CD14-positive monocyte (primary cell): ENCODE measurements at regions not wholly inside any gene's neighbourhood (a gene's known extent, or its start where the extent isn't known, plus 50 kb on each side); places are given as distances from the start of the nearest gene placed in this dataset.

Experiments
- DNase-seq, 3 donors: peaks; one replicate each; pipeline ENCODE4 v3.0.0-alpha.2; 2011 to 2022
- H2AFZ ChIP-seq: 2 replicates; pipeline ENCODE4 v1.6.0; 2012; ENCODE audit warnings: mild to moderate bottlenecking, low read depth, low read length, inconsistent platforms; ENCODE audit not compliant: insufficient read depth, poor library complexity, severe bottlenecking
- H3K27ac ChIP-seq, 2 donors: 1 replicate in 1 of 2; 2 replicates in 1 of 2; pipeline ENCODE4 v1.5.1; 2012 to 2013; ENCODE audit warnings: low read length in 2 of 2, control low read depth in 1 of 2, inconsistent platforms in 1 of 2, low read depth in 1 of 2, mild to moderate bottlenecking in 1 of 2
- H3K27me3 ChIP-seq, 2 donors: one replicate each; pipeline versions ENCODE4 v1.6.0 to v1.6.1; 2011 to 2013; ENCODE audit warnings: low read length in 2 of 2; ENCODE audit not compliant: control insufficient read depth in 2 of 2, insufficient read depth in 2 of 2
- H3K36me3 ChIP-seq, 2 donors: replicated peaks in 1 of 2; 1 replicate in 1 of 2; 2 replicates in 1 of 2; pipeline versions ENCODE4 v1.5.1 to v1.6.1; 2012 to 2013; ENCODE audit warnings: low read length in 2 of 2, control low read depth in 1 of 2, inconsistent platforms in 1 of 2, mild to moderate bottlenecking in 1 of 2; ENCODE audit not compliant: insufficient read depth in 2 of 2, control insufficient read depth in 1 of 2
- H3K4me1 ChIP-seq, 2 donors: 1 replicate in 1 of 2; 2 replicates in 1 of 2; pipeline versions ENCODE4 v1.5.1 to v1.6.1; 2012 to 2013; ENCODE audit warnings: low read length in 2 of 2, control low read depth in 1 of 2, inconsistent platforms in 1 of 2, mild to moderate bottlenecking in 1 of 2, moderate library complexity in 1 of 2; ENCODE audit not compliant: insufficient read depth in 2 of 2, control insufficient read depth in 1 of 2
- H3K4me2 ChIP-seq: replicated peaks from 2 replicates; pipeline ENCODE3; 2012; ENCODE audit warnings: low read length, moderate library complexity, mild to moderate bottlenecking; ENCODE audit not compliant: poor library complexity, severe bottlenecking; ENCODE audit errors: extremely low read depth
- H3K4me3 ChIP-seq, 3 experiments: fragments of 200-600 bp in 1 of 3; sonication (generic) in 1 of 3; replicated peaks in 1 of 3; 1 replicate in 2 of 3; 2 replicates in 1 of 3; pipeline ENCODE4 v1.5.1; 2011 to 2013; ENCODE audit warnings: low read length in 3 of 3, mild to moderate bottlenecking in 3 of 3, control low read depth in 2 of 3, low read depth in 2 of 3, inconsistent platforms in 1 of 3, moderate library complexity in 1 of 3
- H3K79me2 ChIP-seq: 2 replicates; pipeline ENCODE4 v1.6.0; 2012; ENCODE audit warnings: mild to moderate bottlenecking, control low read depth, inconsistent platforms, low read length, moderate library complexity; ENCODE audit not compliant: insufficient read depth
- H3K9ac ChIP-seq: 2 replicates; pipeline ENCODE4 v1.6.0; 2017; ENCODE audit warnings: low read length, mild to moderate bottlenecking; ENCODE audit not compliant: insufficient read depth, poor library complexity, severe bottlenecking
- H3K9me3 ChIP-seq, 2 donors: replicated peaks in 1 of 2; 1 replicate in 1 of 2; 2 replicates in 1 of 2; pipeline versions ENCODE4 v1.5.1 to v1.6.1; 2012 to 2013; ENCODE audit warnings: low read length in 2 of 2, control low read depth in 1 of 2; ENCODE audit not compliant: control insufficient read depth in 1 of 2, insufficient read depth in 1 of 2
- H4K20me1 ChIP-seq: 2 replicates; pipeline ENCODE4 v1.6.0; 2012; ENCODE audit warnings: mild to moderate bottlenecking, low read length, control low read depth, moderate library complexity; ENCODE audit not compliant: insufficient read depth
- H3K27ac Mint-ChIP-seq, 7 donors: one replicate each; pipeline ENCODE4 v1.8.0; 2020; ENCODE audit warnings: mild to moderate bottlenecking in 7 of 7, mixed read lengths in 7 of 7, moderate library complexity in 6 of 7, inconsistent platforms in 2 of 7
- H3K27me3 Mint-ChIP-seq, 3 donors: one replicate each; pipeline ENCODE4 v1.8.0; 2021 to 2022; ENCODE audit warnings: low read depth in 3 of 3, mild to moderate bottlenecking in 3 of 3, mixed read lengths in 3 of 3, moderate library complexity in 3 of 3, inconsistent platforms in 1 of 3
- H3K36me3 Mint-ChIP-seq, 2 donors: one replicate each; pipeline ENCODE4 v1.8.0; 2020; ENCODE audit warnings: mixed read lengths in 2 of 2, inconsistent platforms in 1 of 2, mild to moderate bottlenecking in 1 of 2
- H3K4me1 Mint-ChIP-seq: one replicate; pipeline ENCODE4 v1.8.0; 2020; ENCODE audit warnings: mild to moderate bottlenecking, mixed read lengths
- H3K4me3 Mint-ChIP-seq, 2 donors: one replicate each; pipeline ENCODE4 v1.8.0; 2020; ENCODE audit warnings: mild to moderate bottlenecking in 2 of 2, mixed read lengths in 2 of 2, moderate library complexity in 1 of 2
- H3K9me3 Mint-ChIP-seq, 7 donors: one replicate each; pipeline ENCODE4 v1.8.0; 2020 to 2022; ENCODE audit warnings: mixed read lengths in 7 of 7, mild to moderate bottlenecking in 6 of 7, moderate library complexity in 6 of 7, inconsistent platforms in 2 of 7
- CTCF ChIP-seq: fragments of 200-600 bp; IDR thresholded peaks from one replicate; pipeline ENCODE4 v1.8.0; 2022; ENCODE audit warnings: antibody characterized with exemption, mild to moderate bottlenecking
- WGBS: methylation state at CpG from one replicate; pipeline ENCODE4 v1.1.5; 2013; ENCODE audit warnings: missing lambda C conversion rate; ENCODE audit not compliant: insufficient coverage; 5-methylcytosine and 5-hydroxymethylcytosine counted together
- intact Hi-C, 2 donors: fragments of 100-400 bp; cut with micrococcal nuclease; formaldehyde crosslinking; loops; one replicate each; pipeline versions ENCODE4 v1.15.0 to v1.15.1; 2023

DNA sequence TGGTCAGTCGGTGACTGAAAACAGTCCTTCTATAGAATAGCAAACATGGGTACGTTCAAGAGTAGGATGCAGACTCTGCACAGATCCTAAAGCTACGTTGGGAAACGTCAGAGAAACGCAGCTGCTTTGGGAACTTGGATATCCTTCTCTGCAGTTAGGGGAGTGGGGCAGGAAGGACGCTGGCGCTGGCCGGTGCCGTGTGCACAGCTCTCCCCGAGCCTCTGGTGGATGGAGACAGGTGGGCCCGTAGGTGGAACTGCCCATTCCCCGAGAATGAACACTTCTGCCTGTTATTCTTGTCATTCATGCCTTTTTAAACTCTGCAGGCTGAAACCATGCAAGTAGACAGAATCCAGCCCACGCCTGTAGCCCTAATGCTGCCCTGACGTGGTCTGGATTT lies 91.7 kb upstream of the MBOAT2 start:
- peak overlapping the region in 1 of 3 experiments; percentile 74 for H3K4me3 ChIP-seq
- H3K4me2 ChIP-seq: peak overlapping the region; percentile 79
- H3K27ac ChIP-seq: no peak overlapping the region
- intact Hi-C loops: no loop called here
- peaks cover 38% of the 10 kb centered on the region for H3K4me1 Mint-ChIP-seq
- H3K9me3 ChIP-seq: no peaks in the 10 kb centered on the region
- no peaks in the 10 kb centered on the region for H4K20me1 ChIP-seq
- H3K4me3 Mint-ChIP-seq: peak overlapping the region; percentile 83 to 94
- H3K27ac Mint-ChIP-seq: peak overlapping the region in 2 of 7 donors; percentile 57 to 83
- peaks cover 28 to 37% of the 10 kb centered on the region in 2 donors for H3K4me1 ChIP-seq
- no peaks in the 10 kb centered on the region for H3K79me2 ChIP-seq
- TF ChIP-seq CTCF: no peak
- peaks cover 0 to 2% (median 0%) of the 10 kb centered on the region in 7 donors for H3K9me3 Mint-ChIP-seq
- no peaks in the 10 kb centered on the region for H3K36me3 ChIP-seq
- H2AFZ ChIP-seq: peak overlapping the region; percentile 93
- H3K27me3 Mint-ChIP-seq: peaks cover 0 to 7% (median 0%) of the 10 kb centered on the region in 3 donors
- H3K36me3 Mint-ChIP-seq: no peaks in the 10 kb centered on the region
- DNase-seq: no peak
- 83% methylated on average over 12 of the region's 14 CpGs for WGBS
- H3K9ac ChIP-seq: peak overlapping the region; percentile 62
- H3K27me3 ChIP-seq: no peaks in the 10 kb centered on the region

- Histone ChIP-seq H3K36me3 (no peaks in the 10 kb centered on the region), H3K4me3 (no peak overlapping the region), H3K9me3 (no peaks in the 10 kb centered on the region), H3K4me2 (no peak overlapping the region), H3K27me3 (no peaks in the 10 kb centered on the region), H4K20me1 (no peaks in the 10 kb centered on the region), H3K79me2 (no peaks in the 10 kb centered on the region), H2AFZ (no peak overlapping the region), H3K27ac (no peak overlapping the region), H3K4me1 (peaks cover 28 to 37% of the 10 kb centered on the region in 2 donors), H3K9ac (no peak overlapping the region)
- peaks cover 34% of the 10 kb centered on the region for H3K4me1 Mint-ChIP-seq
- intact Hi-C loops: no loop called here
- peaks cover 0 to 7% (median 0%) of the 10 kb centered on the region in 3 donors for H3K27me3 Mint-ChIP-seq
- no peak for TF ChIP-seq CTCF
- H3K4me3 Mint-ChIP-seq: no peak overlapping the region
- 80% methylated on average over 10 of the region's 14 CpGs for WGBS
- DNase-seq: no peak
- H3K9me3 Mint-ChIP-seq: peaks cover 0 to 3% (median 0%) of the 10 kb centered on the region in 7 donors
- H3K27ac Mint-ChIP-seq: no peak overlapping the region
- no peaks in the 10 kb centered on the region for H3K36me3 Mint-ChIP-seq
These were observed 90.6 kb upstream of the MBOAT2 start for GRCh38 chr2:9094117-9094516.
